ENCODE measurements at regions not wholly inside any gene's neighbourhood (a gene's known extent, or its start where the extent isn't known, plus 50 kb on each side); places are given as distances from the start of the nearest gene placed in this dataset.

GRCh38 chr3:137835096-137835495 is 71.0 kb downstream of the SOX14 start:
- TF ChIP-seq CTCF (IDR thresholded peaks at IDR 0.05; ENCODE audit: insufficient read depth, low read length, poor library complexity, severe bottlenecking) = no peak
- TF ChIP-seq EZH2phosphoT487 (conservative IDR thresholded peaks at IDR 0.05; ENCODE audit: low read length) = no peak

All from SU-DHL-6 (cell line).